ENCODE measurements at regions not wholly inside any gene's neighbourhood (a gene's known extent, or its start where the extent isn't known, plus 50 kb on each side); places are given as distances from the start of the nearest gene placed in this dataset.

GRCh38 chr2:212672186-212672585 lies 133.6 kb upstream of the ERBB4 start:
- Histone ChIP-seq H3K9ac (no peak overlapping the region), H3K27me3 (ENCODE audit: insufficient read depth) (no peaks in the 10 kb centered on the region), H4K20me1 (ENCODE audit: insufficient read depth) (no peaks in the 10 kb centered on the region), H2AFZ (ENCODE audit: low read depth) (no peak overlapping the region), H3F3A (replicated peaks; ENCODE audit: insufficient read depth) (no peaks in the 10 kb centered on the region), H3K36me3 (replicated peaks in 1 of 2; ENCODE audit: control insufficient read depth in 1 of 2, insufficient read depth in 2 of 2, low read length in 1 of 2) (no peaks in the 10 kb centered on the region), H3K4me2 (no peak overlapping the region), H3K79me2 (ENCODE audit: insufficient read depth) (no peaks in the 10 kb centered on the region), H3K27ac (ENCODE audit: low read depth in 2 of 2, low read length in 1 of 2) (no peak overlapping the region), H3K4me1 (ENCODE audit: control insufficient read depth in 1 of 2, insufficient read depth in 2 of 2, low read depth in 1 of 2, low read length in 1 of 2) (no peaks in the 10 kb centered on the region), H3K9me2 (no peaks in the 10 kb centered on the region), H3K9me3 (no peaks in the 10 kb centered on the region), H3K4me3 (ENCODE audit: low read depth in 2 of 2, low read length in 1 of 2) (no peak overlapping the region)
- 42% methylated on average over 2 of the region's 2 CpGs for WGBS (ENCODE audit: low lambda C conversion rate)
- ChIA-PET CTCF (no interaction called here), POLR2A (no interaction called here)
- TF ChIP-seq MXI1 (IDR thresholded peaks at IDR 0.05; ENCODE audit: low read depth, low read length) (no peak), EZH2phosphoT487 (IDR thresholded peaks at IDR 0.05; ENCODE audit: borderline replicate concordance, low read depth) (no peak), JUND (IDR thresholded peaks at IDR 0.05) (no peak), IRF3 (IDR thresholded peaks at IDR 0.05; ENCODE audit: low read depth, low read length) (no peak), POLR2AphosphoS5 (IDR thresholded peaks at IDR 0.05; ENCODE audit: low read depth, low read length) (no peak), CHD2 (IDR thresholded peaks at IDR 0.05; ENCODE audit: low read length, partially characterized antibody) (no peak), NRF1 (IDR thresholded peaks at IDR 0.05; ENCODE audit: low read depth, low read length) (no peak), FOXM1 (IDR thresholded peaks at IDR 0.05; ENCODE audit: low read depth) (no peak), MAX (IDR thresholded peaks at IDR 0.05; ENCODE audit: low read depth) (no peak), NFIC (IDR thresholded peaks at IDR 0.05; ENCODE audit: borderline replicate concordance) (no peak), YY1 (IDR thresholded peaks at IDR 0.05; ENCODE audit: low read depth) (no peak), RXRA (IDR thresholded peaks at IDR 0.05; ENCODE audit: borderline replicate concordance, low read depth) (no peak), FOSL2 (IDR thresholded peaks at IDR 0.05; ENCODE audit: borderline replicate concordance, low read depth) (no peak), USF1 (IDR thresholded peaks at IDR 0.05; ENCODE audit: borderline replicate concordance, low read depth) (no peak)
- no peak for DNase-seq

GRCh38 chr2:212669761-212670160 lies 131.2 kb upstream of the ERBB4 start:
- H3K79me2 ChIP-seq (ENCODE audit: insufficient read depth), result no peaks in the 10 kb centered on the region
- H4K20me1 ChIP-seq (ENCODE audit: insufficient read depth), result no peaks in the 10 kb centered on the region
- no peaks in the 10 kb centered on the region for H3K9me3 ChIP-seq
- WGBS (ENCODE audit: low lambda C conversion rate), result 67% methylated on average over 2 of the region's 2 CpGs
- DNase-seq, result no peak
- ChIA-PET CTCF (interaction anchor here (0.6 kb wide), 1 partner anchor 448 kb away, joined by 3 read pairs; no protein-coding TSS in a partner anchor), POLR2A (no interaction called here)
- H3K27me3 ChIP-seq (ENCODE audit: insufficient read depth), result no peaks in the 10 kb centered on the region
- H3F3A ChIP-seq (replicated peaks; ENCODE audit: insufficient read depth), result no peaks in the 10 kb centered on the region
- H2AFZ ChIP-seq (ENCODE audit: low read depth), result no peak overlapping the region
- H3K4me1 ChIP-seq (ENCODE audit: control insufficient read depth in 1 of 2, insufficient read depth in 2 of 2, low read depth in 1 of 2, low read length in 1 of 2), result no peaks in the 10 kb centered on the region
- no peak overlapping the region for H3K4me3 ChIP-seq (ENCODE audit: low read depth in 2 of 2, low read length in 1 of 2)
- no peaks in the 10 kb centered on the region for H3K9me2 ChIP-seq
- no peaks in the 10 kb centered on the region for H3K36me3 ChIP-seq (replicated peaks in 1 of 2; ENCODE audit: control insufficient read depth in 1 of 2, insufficient read depth in 2 of 2, low read length in 1 of 2)
- no peak overlapping the region for H3K27ac ChIP-seq (ENCODE audit: low read depth in 2 of 2, low read length in 1 of 2)
- H3K9ac ChIP-seq, result no peak overlapping the region
- TF ChIP-seq PBX3 (IDR thresholded peaks at IDR 0.05) (no peak), GATA2 (CRISPR knock-in tag; IDR thresholded peaks at IDR 0.05) (no peak), EP300 (IDR thresholded peaks at IDR 0.05; ENCODE audit: borderline replicate concordance in 1 of 2, low read depth in 1 of 2, low read length in 1 of 2) (no peak), TCF12 (IDR thresholded peaks at IDR 0.05) (no peak), JUND (IDR thresholded peaks at IDR 0.05) (no peak), NFIC (IDR thresholded peaks at IDR 0.05; ENCODE audit: borderline replicate concordance) (no peak), RFX5 (IDR thresholded peaks at IDR 0.05; ENCODE audit: low read length) (no peak), FOSL2 (IDR thresholded peaks at IDR 0.05; ENCODE audit: borderline replicate concordance, low read depth) (no peak), TAF1 (IDR thresholded peaks at IDR 0.05; ENCODE audit: borderline replicate concordance, low read depth, low read length) (no peak), FOXJ3 (CRISPR knock-in tag; IDR thresholded peaks at IDR 0.05) (no peak)
- no peak overlapping the region for H3K4me2 ChIP-seq
